ENCODE measurements at regions not wholly inside any gene's neighbourhood (a gene's known extent, or its start where the extent isn't known, plus 50 kb on each side); places are given as distances from the start of the nearest gene placed in this dataset.

- DNase-seq (ENCODE audit: low spot score): no peak
- no peak for FAIRE-seq
These were observed 94.8 kb upstream of the SESN3 start for GRCh38 chr11:95325777-95326258.

GRCh38 chr11:95324826-95325225 is 93.8 kb upstream of the SESN3 start:
- no peak for FAIRE-seq
- no peak for DNase-seq (ENCODE audit: low spot score)

- no peak for FAIRE-seq
- no peak for DNase-seq (ENCODE audit: low spot score)
These were observed 91.5 kb upstream of the SESN3 start for GRCh38 chr11:95322539-95322938.

GRCh38 chr11:95318498-95318897 is 87.5 kb upstream of the SESN3 start:
- FAIRE-seq (no peak), DNase-seq (ENCODE audit: low spot score) (no peak)

DNA sequence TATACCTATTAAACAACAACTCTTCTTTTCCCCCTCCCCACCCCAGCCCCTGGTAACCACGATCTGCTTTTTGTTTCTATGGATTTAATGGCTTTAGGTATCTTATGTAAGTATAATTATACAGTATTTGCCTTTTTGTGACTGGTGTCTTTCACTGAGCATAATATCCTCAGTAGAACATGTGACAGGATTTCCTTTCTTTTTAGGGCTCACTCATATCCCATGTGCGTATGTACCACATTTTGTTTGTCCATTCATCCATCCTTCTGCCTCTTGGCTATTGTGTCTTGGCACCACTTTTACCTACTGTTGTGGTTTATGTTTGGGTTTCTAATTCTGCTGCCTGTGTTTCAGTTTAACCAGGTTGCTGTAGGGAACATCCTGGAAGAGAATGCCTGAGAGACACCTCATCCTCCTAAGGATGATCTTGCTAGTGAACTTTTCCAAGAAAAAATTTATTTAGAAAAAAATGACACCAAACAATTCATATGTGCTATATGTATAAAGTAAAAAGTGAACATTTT is 77.6 kb upstream of the SESN3 start:
- no peak for FAIRE-seq
- DNase-seq (ENCODE audit: low spot score): no peak

DNA sequence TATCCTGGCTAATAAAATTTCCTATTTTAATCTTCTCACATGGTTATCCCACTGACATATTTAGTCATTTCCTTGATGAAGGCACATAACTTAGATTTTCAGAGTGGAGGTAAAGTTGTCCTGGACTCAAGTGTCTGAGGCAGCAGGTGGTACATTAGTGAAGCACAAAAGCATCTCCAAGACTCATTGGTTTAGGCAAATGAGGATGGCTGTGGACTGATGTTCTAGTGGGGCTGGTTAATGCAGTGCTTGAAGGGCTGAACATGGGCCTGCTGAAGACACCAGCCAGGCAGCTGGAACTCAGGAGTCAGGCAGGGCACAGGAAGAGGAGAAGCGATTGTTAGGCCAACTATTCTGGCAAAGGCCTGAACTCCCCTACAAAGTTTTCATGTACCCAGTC is 76.3 kb upstream of the SESN3 start:
- no peak for FAIRE-seq
- no peak for DNase-seq (ENCODE audit: low spot score)

- no peak for DNase-seq (ENCODE audit: low spot score)
- FAIRE-seq: no peak
These were observed 75.8 kb upstream of the SESN3 start for GRCh38 chr11:95306801-95307200.

DNA sequence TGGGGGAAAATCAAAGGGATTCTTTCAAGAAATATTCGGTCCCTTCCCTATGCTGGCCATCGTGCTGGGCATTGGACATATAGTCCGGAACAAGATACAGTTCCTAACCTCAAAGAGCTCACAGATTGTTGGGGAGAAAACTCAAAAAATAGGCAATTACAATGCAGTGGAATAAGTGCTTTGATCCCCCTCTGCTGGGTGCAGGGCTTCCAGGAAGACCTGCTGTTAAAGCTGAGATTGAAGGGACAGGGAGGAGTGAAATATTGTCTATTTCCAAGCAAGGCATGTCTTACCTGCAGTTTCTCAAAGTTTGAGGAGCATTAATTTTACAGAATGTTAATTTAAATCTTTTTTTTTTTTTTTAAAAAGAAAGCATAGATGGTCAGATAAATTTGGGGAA is 75.1 kb upstream of the SESN3 start:
- FAIRE-seq: no peak
- DNase-seq (ENCODE audit: low spot score): no peak

DNA sequence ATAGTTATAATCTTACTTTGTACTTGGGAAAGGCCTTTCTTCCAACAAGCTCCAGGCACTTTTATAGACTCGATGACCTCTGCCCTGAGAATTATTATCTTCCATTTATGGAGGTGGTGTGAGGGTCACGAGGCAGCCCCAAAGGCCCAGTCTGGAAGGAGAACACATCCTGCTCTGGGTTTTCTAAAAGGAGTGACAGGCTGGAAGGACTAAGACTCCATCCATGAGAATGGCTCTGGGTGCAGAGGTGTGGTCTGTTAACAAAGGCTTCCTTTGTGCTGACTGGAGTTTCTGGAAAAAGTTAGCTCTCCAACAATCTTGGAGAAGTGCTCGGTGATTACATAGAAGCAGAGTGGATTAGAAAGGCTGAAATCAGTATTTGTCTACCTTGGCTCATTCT is 74.7 kb upstream of the SESN3 start:
- DNase-seq (ENCODE audit: low spot score) (peak; percentile 17), FAIRE-seq (no peak)

DNA sequence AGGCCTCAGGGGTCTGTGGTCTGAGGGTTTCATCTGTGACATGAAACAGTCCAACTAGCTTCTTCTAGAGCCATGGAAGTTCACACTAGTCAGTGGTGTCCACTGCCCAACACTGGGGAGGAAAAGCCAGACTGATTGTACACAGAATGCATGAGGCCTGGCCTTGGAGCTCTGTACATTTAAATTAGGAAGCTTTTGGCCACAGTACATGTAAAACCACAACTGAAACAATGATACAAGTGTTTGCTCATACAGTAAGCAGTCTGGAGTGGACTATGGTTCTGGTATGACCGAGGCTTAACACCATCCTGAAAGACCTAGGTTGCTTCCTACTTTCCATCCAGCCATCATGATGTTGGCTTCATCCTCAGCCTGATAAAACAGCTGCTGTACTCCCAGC is 73.8 kb upstream of the SESN3 start:
- no peak for FAIRE-seq
- DNase-seq (ENCODE audit: low spot score): no peak

GRCh38 chr11:95302211-95302610 is 71.2 kb upstream of the SESN3 start:
- FAIRE-seq (no peak), DNase-seq (ENCODE audit: low spot score) (no peak)

DNA sequence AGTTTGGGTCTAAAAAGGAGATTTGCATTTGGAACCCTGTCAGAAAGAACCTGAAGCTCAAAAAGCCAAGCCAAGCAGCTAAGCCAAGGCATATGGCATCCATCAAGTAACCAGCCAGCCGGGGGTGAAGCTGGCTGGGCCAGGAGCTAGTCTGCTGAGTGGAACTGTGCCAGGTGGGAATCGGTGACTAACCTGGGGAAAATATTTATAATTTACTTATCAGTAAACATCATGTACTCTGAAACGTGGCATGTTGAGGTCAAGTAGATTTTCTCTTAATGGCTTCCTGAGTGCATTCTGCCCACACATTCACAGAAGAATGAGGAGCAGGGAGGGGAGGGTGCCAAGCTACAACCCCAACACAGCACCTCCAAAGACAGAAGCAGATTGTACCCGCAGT is 70.5 kb upstream of the SESN3 start:
- FAIRE-seq (no peak), DNase-seq (ENCODE audit: low spot score) (peak; percentile 17)

DNA sequence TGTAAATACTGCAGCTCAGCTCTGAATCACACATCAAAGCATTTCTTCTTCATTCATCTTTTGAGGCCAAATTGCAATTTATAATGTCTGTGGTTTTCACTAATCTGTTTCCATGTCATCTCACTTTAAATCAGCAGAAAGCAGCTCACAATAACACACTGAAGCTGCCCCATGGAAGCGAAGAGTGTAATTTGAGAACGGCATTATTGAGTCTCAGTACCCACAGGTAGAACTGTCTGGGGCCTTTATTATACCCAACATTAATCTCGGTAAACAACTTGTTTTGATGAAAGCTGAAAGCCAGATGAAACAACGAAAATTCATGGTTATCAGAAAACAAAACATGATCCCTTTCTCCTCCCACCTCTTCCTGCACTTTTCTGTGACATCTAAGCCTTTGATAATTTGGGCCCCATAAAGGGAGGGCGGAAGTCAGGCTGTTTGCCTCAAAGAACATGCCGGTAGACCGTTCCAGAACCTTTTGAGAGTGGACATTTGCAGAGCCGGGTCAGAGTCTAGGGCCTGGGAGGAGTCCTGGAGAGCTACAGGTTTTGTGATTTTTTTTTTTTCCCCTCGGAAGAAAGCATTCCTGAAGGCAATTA is 68.2 kb upstream of the SESN3 start:
- FAIRE-seq: no peak
- DNase-seq (ENCODE audit: low spot score): no peak

- FAIRE-seq (no peak), DNase-seq (ENCODE audit: low spot score) (no peak)
These were observed 66.9 kb upstream of the SESN3 start for GRCh38 chr11:95297680-95298452.

GRCh38 chr11:95296621-95297025 is 65.6 kb upstream of the SESN3 start:
- DNase-seq (ENCODE audit: low spot score) (peak; percentile 20), FAIRE-seq (no peak)

- no peak for DNase-seq (ENCODE audit: low spot score)
- no peak for FAIRE-seq
These were observed 65.2 kb upstream of the SESN3 start for GRCh38 chr11:95296165-95296564.

GRCh38 chr11:95295382-95296149 is 64.6 kb upstream of the SESN3 start:
- FAIRE-seq: peak; percentile 44

DNA sequence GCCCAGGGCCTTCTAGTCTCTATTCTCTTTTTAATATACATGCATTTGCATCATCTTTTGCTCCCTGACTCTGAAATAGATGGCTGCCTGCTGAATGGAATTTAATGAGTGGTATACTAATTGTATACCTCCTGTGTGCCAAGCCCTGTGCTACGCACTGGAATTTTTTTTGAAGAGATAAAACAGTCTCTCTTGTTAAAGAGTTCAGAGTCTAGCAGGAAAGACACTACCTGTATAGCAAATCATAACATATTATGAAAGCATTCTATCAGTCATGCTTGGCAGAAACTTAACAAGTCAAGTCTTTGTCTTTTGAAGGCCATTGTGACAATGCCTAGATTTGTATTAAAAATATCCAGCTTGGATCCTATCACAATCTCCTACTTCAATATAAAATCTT is 63.7 kb upstream of the SESN3 start:
- FAIRE-seq (no peak), DNase-seq (ENCODE audit: low spot score) (no peak)

More at GRCh38 chr11:95295382-95296149, 64.6 kb upstream of the SESN3 start:
- DNase-seq (ENCODE audit: low spot score): no peak

GRCh38 chr11:95293116-95293515 is 62.1 kb upstream of the SESN3 start:
- DNase-seq (ENCODE audit: low spot score) (no peak), FAIRE-seq (no peak)

- no peak for FAIRE-seq
These were observed 60.9 kb upstream of the SESN3 start for GRCh38 chr11:95291946-95292345.

DNA sequence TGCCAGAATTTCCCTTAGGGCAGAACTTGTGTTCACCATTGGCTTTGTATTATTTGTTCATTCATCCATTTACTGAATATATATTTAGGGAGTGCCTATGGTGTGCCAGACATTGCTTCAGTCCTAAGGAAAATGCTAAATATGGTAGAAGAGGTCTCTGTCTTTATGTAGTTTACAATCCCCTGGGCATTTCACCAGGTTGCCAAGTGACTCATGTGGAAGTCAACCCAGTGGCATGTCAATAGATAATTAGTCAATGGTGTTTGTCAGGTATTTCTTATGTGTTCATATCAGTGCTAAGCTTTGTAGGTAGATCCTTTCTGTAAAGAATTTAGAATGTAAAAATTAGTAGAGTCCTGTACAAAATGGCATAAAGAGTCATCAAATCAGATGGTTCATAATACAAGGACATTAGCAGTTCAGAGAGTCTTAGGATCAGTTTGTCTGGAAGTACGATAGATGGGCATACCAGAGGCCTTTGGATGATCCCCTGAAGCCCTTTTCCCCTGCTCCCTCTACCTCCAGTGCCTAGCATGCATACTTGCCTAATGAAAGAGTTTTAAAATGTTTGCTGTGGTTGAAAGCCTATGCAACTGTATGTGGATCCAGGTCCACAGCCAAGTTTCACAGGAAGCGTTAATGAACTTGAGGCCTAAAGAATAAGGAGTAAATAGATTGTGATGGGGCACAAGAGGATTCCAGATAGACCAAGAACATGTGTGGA is 58.5 kb upstream of the SESN3 start:
- FAIRE-seq: no peak
- no peak for DNase-seq (ENCODE audit: low spot score)

More at GRCh38 chr11:95291946-95292345, 60.9 kb upstream of the SESN3 start:
- DNase-seq (ENCODE audit: low spot score): no peak
